ENCODE measurements at regions not wholly inside any gene's neighbourhood (a gene's known extent, or its start where the extent isn't known, plus 50 kb on each side); places are given as distances from the start of the nearest gene placed in this dataset.

- H3K79me2 ChIP-seq (replicated peaks; ENCODE audit: insufficient read depth, low read length), result no peaks in the 10 kb centered on the region
- no peak overlapping the region for H3K4me3 ChIP-seq (ENCODE audit: low read length)
- H2AFZ ChIP-seq (ENCODE audit: low read depth, low read length), result no peak overlapping the region
- H3K9me3 ChIP-seq (ENCODE audit: low read length), result no peaks in the 10 kb centered on the region
- H3K9me2 ChIP-seq (ENCODE audit: insufficient read depth, low read length), result no peaks in the 10 kb centered on the region
- H3K27me3 ChIP-seq (ENCODE audit: insufficient read depth, low read depth, low read length), result no peaks in the 10 kb centered on the region
- H4K20me1 ChIP-seq (ENCODE audit: insufficient read depth), result no peaks in the 10 kb centered on the region
- no peak for TF ChIP-seq SMC3 (conservative IDR thresholded peaks at IDR 0.05; ENCODE audit: poor library complexity)
- no peak for TF ChIP-seq RAD21 (conservative IDR thresholded peaks at IDR 0.05)
- TF ChIP-seq EP300 (conservative IDR thresholded peaks at IDR 0.05; ENCODE audit: poor library complexity, severe bottlenecking), result no peak
- no peak for TF ChIP-seq MXI1 (conservative IDR thresholded peaks at IDR 0.05; ENCODE audit: poor library complexity, severe bottlenecking)
- TF ChIP-seq POLR2AphosphoS5 (IDR thresholded peaks at IDR 0.05), result no peak
- no peak for TF ChIP-seq EZH2 (IDR thresholded peaks at IDR 0.05; ENCODE audit: borderline replicate concordance, insufficient read depth, low read length, poor library complexity, severe bottlenecking)
- TF ChIP-seq, protein P1, sequence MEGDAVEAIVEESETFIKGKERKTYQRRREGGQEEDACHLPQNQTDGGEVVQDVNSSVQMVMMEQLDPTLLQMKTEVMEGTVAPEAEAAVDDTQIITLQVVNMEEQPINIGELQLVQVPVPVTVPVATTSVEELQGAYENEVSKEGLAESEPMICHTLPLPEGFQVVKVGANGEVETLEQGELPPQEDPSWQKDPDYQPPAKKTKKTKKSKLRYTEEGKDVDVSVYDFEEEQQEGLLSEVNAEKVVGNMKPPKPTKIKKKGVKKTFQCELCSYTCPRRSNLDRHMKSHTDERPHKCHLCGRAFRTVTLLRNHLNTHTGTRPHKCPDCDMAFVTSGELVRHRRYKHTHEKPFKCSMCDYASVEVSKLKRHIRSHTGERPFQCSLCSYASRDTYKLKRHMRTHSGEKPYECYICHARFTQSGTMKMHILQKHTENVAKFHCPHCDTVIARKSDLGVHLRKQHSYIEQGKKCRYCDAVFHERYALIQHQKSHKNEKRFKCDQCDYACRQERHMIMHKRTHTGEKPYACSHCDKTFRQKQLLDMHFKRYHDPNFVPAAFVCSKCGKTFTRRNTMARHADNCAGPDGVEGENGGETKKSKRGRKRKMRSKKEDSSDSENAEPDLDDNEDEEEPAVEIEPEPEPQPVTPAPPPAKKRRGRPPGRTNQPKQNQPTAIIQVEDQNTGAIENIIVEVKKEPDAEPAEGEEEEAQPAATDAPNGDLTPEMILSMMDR (IDR thresholded peaks at IDR 0.05; ENCODE audit: poor library complexity, severe bottlenecking), result no peak
- TF ChIP-seq TAF1 (IDR thresholded peaks at IDR 0.05; ENCODE audit: low read depth), result no peak
- TF ChIP-seq, protein P2, sequence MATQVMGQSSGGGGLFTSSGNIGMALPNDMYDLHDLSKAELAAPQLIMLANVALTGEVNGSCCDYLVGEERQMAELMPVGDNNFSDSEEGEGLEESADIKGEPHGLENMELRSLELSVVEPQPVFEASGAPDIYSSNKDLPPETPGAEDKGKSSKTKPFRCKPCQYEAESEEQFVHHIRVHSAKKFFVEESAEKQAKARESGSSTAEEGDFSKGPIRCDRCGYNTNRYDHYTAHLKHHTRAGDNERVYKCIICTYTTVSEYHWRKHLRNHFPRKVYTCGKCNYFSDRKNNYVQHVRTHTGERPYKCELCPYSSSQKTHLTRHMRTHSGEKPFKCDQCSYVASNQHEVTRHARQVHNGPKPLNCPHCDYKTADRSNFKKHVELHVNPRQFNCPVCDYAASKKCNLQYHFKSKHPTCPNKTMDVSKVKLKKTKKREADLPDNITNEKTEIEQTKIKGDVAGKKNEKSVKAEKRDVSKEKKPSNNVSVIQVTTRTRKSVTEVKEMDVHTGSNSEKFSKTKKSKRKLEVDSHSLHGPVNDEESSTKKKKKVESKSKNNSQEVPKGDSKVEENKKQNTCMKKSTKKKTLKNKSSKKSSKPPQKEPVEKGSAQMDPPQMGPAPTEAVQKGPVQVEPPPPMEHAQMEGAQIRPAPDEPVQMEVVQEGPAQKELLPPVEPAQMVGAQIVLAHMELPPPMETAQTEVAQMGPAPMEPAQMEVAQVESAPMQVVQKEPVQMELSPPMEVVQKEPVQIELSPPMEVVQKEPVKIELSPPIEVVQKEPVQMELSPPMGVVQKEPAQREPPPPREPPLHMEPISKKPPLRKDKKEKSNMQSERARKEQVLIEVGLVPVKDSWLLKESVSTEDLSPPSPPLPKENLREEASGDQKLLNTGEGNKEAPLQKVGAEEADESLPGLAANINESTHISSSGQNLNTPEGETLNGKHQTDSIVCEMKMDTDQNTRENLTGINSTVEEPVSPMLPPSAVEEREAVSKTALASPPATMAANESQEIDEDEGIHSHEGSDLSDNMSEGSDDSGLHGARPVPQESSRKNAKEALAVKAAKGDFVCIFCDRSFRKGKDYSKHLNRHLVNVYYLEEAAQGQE (IDR thresholded peaks at IDR 0.05; ENCODE audit: borderline replicate concordance), result no peak
- no peak overlapping the region for H3K4me2 ChIP-seq (ENCODE audit: low read length)
- H3F3A ChIP-seq (ENCODE audit: insufficient read depth, low read length, poor library complexity, severe bottlenecking), result no peaks in the 10 kb centered on the region
- no peak overlapping the region for H3K9ac ChIP-seq (ENCODE audit: low read length)
- no peaks in the 10 kb centered on the region for H3K36me3 ChIP-seq (ENCODE audit: insufficient read depth, low read length)
- H3K27ac ChIP-seq (ENCODE audit: low read length), result no peak overlapping the region
Measured at GRCh38 chr14:83777516-83777915, 1752.4 kb upstream of the FLRT2 start.

- Histone ChIP-seq H3K27ac (ENCODE audit: low read length) (no peak overlapping the region), H3F3A (ENCODE audit: insufficient read depth, low read length, poor library complexity, severe bottlenecking) (no peaks in the 10 kb centered on the region), H3K79me2 (replicated peaks; ENCODE audit: insufficient read depth, low read length) (no peaks in the 10 kb centered on the region), H3K27me3 (ENCODE audit: insufficient read depth, low read depth, low read length) (no peaks in the 10 kb centered on the region), H2AFZ (ENCODE audit: low read depth, low read length) (no peak overlapping the region), H4K20me1 (ENCODE audit: insufficient read depth) (no peaks in the 10 kb centered on the region), H3K9me2 (ENCODE audit: insufficient read depth, low read length) (no peaks in the 10 kb centered on the region), H3K4me3 (ENCODE audit: low read length) (no peak overlapping the region), H3K9ac (ENCODE audit: low read length) (no peak overlapping the region), H3K36me3 (ENCODE audit: insufficient read depth, low read length) (no peaks in the 10 kb centered on the region), H3K9me3 (ENCODE audit: low read length) (no peaks in the 10 kb centered on the region), H3K4me2 (ENCODE audit: low read length) (no peak overlapping the region)
- TF ChIP-seq EZH2 (IDR thresholded peaks at IDR 0.05; ENCODE audit: borderline replicate concordance, insufficient read depth, low read length, poor library complexity, severe bottlenecking) (no peak), TAF1 (IDR thresholded peaks at IDR 0.05; ENCODE audit: low read depth) (no peak), EP300 (conservative IDR thresholded peaks at IDR 0.05; ENCODE audit: poor library complexity, severe bottlenecking) (no peak), MXI1 (conservative IDR thresholded peaks at IDR 0.05; ENCODE audit: poor library complexity, severe bottlenecking) (no peak), SMC3 (conservative IDR thresholded peaks at IDR 0.05; ENCODE audit: poor library complexity) (no peak), RAD21 (conservative IDR thresholded peaks at IDR 0.05) (no peak), POLR2AphosphoS5 (IDR thresholded peaks at IDR 0.05) (no peak)
- TF ChIP-seq, protein P1 (IDR thresholded peaks at IDR 0.05; ENCODE audit: poor library complexity, severe bottlenecking), result no peak
- TF ChIP-seq, protein P2 (IDR thresholded peaks at IDR 0.05; ENCODE audit: borderline replicate concordance), result no peak
Measured at GRCh38 chr14:83779266-83779665, 1750.7 kb upstream of the FLRT2 start.
